H1 (cell line): ENCODE measurements at regions not wholly inside any gene's neighbourhood (a gene's known extent, or its start where the extent isn't known, plus 50 kb on each side); places are given as distances from the start of the nearest gene placed in this dataset.

Experiments
- BCL11A ChIP-seq, 2 experiments: IDR thresholded peaks; one replicate each; pipeline ENCODE4 v1.6.1; 2011; ENCODE audit warnings: low read depth in 2 of 2, low read length in 2 of 2, mild to moderate bottlenecking in 2 of 2
- CEBPB ChIP-seq: IDR thresholded peaks from 2 replicates; pipeline ENCODE4 v1.6.1; 2012; ENCODE audit warnings: low read depth, low read length
- CHD7 ChIP-seq: fragments of 300-600 bp; sonication (generic); IDR thresholded peaks from 2 replicates; pipeline ENCODE4 v1.7.1; 2012; ENCODE audit warnings: low read length, moderate library complexity, mild to moderate bottlenecking, inconsistent platforms; ENCODE audit not compliant: insufficient replicate concordance
- CTCF ChIP-seq, 3 experiments: IDR thresholded peaks; 1 replicate in 2 of 3; 2 replicates in 1 of 3; pipeline versions ENCODE4 v1.5.1 to v1.6.1; 2011; ENCODE audit warnings: low read length in 3 of 3, mild to moderate bottlenecking in 3 of 3, inconsistent platforms in 2 of 3, low read depth in 1 of 3, moderate library complexity in 1 of 3; ENCODE audit not compliant: insufficient read depth in 1 of 3; ENCODE audit errors: control extremely low read depth in 1 of 3
- FOSL1 ChIP-seq: IDR thresholded peaks from 2 replicates; pipeline ENCODE4 v1.6.1; 2011; ENCODE audit warnings: mild to moderate bottlenecking, low read depth, low read length, moderate library complexity; ENCODE audit not compliant: insufficient read depth
- POU5F1 ChIP-seq: IDR thresholded peaks from 2 replicates; pipeline ENCODE4 v1.6.1; 2011; ENCODE audit warnings: low read depth, mild to moderate bottlenecking, low read length, moderate library complexity
- SIN3A ChIP-seq, 2 experiments: IDR thresholded peaks in 1 of 2; conservative IDR thresholded peaks in 1 of 2; 2 replicates each; pipeline ENCODE4 v1.6.1; 2011 to 2012; ENCODE audit warnings: low read length in 2 of 2, improper control_type of control experiment in 1 of 2, low read depth in 1 of 2, mild to moderate bottlenecking in 1 of 2
- TAF1 ChIP-seq: IDR thresholded peaks from 2 replicates; pipeline ENCODE4 v1.6.1; 2011; ENCODE audit warnings: mild to moderate bottlenecking, low read depth, low read length
- TBP ChIP-seq: IDR thresholded peaks from 2 replicates; pipeline ENCODE4 v1.6.1; 2011; ENCODE audit warnings: low read depth, low read length, improper control_type of control experiment
- TCF12 ChIP-seq: IDR thresholded peaks from 2 replicates; pipeline ENCODE4 v1.6.1; 2011; ENCODE audit warnings: low read depth, mild to moderate bottlenecking, low read length

DNA sequence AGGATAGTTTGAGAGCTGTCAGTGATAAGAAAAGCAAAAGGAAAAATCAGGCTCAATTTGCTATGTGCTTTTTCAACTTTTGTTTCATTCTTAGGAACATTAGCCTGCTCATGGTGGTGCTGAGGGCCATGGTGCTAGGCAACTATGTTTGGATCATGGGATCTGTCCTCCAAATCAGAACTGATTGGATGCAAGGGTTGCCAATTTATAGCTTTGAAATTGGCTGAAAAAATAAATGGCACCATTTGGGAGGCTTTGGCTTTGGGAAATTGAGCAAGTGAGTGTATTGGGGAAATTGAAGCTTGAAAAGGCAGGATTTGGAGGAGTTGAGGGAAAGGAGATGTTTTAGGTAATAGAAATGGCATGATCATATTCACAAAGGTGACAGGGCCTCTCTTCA, 103.8 kb downstream of the CYP26A1 start (continued):
- no peak for TF ChIP-seq CHD7
- TF ChIP-seq CEBPB = no peak
- TF ChIP-seq FOSL1 = no peak
- TF ChIP-seq TAF1 = no peak
- TF ChIP-seq TBP = no peak
- no peak for TF ChIP-seq TCF12
- TF ChIP-seq SIN3A (conservative IDR thresholded peaks at IDR 0.05 in 1 of 2, IDR thresholded peaks at IDR 0.05 in 1 of 2; ENCODE audit: low read depth in 1 of 2, low read length in 2 of 2) = no peak
- no peak for TF ChIP-seq CTCF (IDR thresholded peaks at IDR 0.05; ENCODE audit: control extremely low read depth in 1 of 3, insufficient read depth in 1 of 3, low read depth in 1 of 3, low read length in 3 of 3)
- TF ChIP-seq POU5F1 = no peak
- no peak for TF ChIP-seq BCL11A (IDR thresholded peaks at IDR 0.05; ENCODE audit: low read depth in 2 of 2, low read length in 2 of 2)
